ENCODE measurements at regions not wholly inside any gene's neighbourhood (a gene's known extent, or its start where the extent isn't known, plus 50 kb on each side); places are given as distances from the start of the nearest gene placed in this dataset.
"Not testable (repeated sequence)": the region's sequence is repeated elsewhere in the genome, so short reads cannot be mapped to it uniquely, and the experiment has no call there.

DNA sequence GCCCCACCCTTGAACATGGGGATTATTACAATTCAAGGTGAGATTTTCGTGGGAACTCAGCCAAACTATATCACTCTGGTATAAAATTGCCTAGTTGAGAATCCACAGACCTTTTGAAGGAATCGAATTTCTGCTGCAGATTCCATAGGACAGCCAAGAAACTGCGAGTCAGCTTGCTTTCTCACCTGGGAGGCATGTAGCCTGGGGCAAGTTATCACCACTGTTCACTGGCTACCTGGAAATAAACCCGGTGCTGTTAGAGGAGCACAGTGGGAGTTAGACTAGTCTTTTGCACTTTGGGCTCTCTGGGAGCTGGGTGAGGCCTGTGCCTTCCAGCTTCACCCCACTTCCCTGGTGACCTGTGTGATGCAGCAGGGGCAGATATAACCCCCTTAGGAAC, 1043.5 kb downstream of the TDRD15 start:
- no peak for TF ChIP-seq JUND (IDR thresholded peaks at IDR 0.05; ENCODE audit: low read depth)
- DNase-seq (ENCODE audit: low read depth in 1 of 2, low spot score in 1 of 2): no peak
- in situ Hi-C loops (cut with HindIII; ENCODE audit: low pct_unique_long_range_greater_than_20kb, low sequenced_read_pairs): no loop called here

DNA sequence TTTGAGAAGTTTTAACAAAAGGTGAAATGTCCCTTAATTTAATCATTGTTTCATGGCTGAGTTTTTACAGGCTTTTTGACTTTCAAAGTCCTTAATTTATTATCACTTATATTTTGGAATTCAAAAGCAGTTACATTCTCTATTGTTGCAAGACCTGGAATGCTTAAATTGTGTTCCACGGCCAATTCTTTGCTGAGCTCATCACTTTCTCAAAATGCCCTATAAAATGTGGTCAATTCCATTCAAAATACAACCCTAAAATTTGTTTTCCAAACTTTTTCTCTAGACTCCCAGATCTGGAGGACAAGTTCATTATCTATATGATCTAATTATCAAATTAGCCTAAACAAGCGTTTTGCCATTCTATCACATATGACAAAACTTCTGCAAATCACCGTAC, 1051.2 kb downstream of the TDRD15 start:
- TF ChIP-seq JUND (IDR thresholded peaks at IDR 0.05; ENCODE audit: low read depth): no peak
- in situ Hi-C loops (cut with HindIII; ENCODE audit: low pct_unique_long_range_greater_than_20kb, low sequenced_read_pairs): no loop called here
- no peak for DNase-seq (ENCODE audit: low read depth in 1 of 2, low spot score in 1 of 2)

DNA sequence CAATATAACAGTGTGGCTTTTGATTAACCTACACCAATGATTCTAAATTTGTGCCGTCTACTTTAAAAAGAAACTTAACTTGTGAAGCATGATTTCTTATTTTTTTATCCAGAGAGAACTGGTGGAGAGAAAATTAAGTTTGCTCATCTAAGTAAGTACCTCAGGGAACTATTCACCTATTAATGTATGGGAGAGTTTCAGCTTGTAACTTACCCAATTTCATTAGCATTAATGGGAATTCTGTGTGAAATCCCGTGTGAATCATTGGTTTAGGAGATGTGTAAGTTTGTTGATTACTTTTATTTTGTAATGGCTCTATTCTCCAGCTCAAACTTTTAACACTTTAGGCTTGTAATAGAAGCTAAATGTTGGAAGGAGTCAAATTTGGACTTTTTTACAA, 1061.5 kb downstream of the TDRD15 start:
- in situ Hi-C loops (cut with HindIII; ENCODE audit: low pct_unique_long_range_greater_than_20kb, low sequenced_read_pairs): no loop called here
- TF ChIP-seq JUND (IDR thresholded peaks at IDR 0.05; ENCODE audit: low read depth): no peak
- no peak for DNase-seq (ENCODE audit: low read depth in 1 of 2, low spot score in 1 of 2)

DNA sequence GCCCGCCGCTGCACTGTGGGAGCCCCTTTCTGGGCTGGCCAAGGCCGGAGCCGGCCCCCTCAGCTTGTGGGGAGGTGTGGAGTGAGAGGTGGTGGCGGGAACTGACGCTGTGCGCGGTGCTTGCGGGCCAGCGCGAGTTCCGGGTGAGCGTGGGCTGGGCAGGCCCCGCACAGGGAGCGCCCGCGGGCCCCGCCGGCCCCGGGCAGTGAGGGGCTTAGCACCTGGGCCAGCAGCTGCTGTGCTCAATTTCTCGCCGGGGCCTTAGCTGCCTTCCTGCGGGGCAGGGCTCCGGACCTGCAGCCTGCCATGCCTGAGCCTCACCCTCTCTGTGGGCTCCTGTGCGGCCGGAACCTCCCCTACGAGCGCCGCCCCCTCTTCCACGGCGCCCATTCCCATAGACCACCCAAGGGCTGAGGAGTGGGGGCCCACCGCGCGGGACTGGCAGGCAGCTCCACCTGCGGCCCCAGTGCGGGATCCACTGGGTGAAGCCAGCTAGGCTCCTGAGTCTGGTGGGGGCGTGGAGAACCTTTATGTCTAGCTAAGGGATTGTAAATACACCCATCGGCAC, 1062.6 kb downstream of the TDRD15 start:
- DNase-seq (ENCODE audit: low read depth in 1 of 2, low spot score in 1 of 2); in situ Hi-C loops (cut with HindIII; ENCODE audit: low pct_unique_long_range_greater_than_20kb, low sequenced_read_pairs): not testable (repeated sequence)

DNA sequence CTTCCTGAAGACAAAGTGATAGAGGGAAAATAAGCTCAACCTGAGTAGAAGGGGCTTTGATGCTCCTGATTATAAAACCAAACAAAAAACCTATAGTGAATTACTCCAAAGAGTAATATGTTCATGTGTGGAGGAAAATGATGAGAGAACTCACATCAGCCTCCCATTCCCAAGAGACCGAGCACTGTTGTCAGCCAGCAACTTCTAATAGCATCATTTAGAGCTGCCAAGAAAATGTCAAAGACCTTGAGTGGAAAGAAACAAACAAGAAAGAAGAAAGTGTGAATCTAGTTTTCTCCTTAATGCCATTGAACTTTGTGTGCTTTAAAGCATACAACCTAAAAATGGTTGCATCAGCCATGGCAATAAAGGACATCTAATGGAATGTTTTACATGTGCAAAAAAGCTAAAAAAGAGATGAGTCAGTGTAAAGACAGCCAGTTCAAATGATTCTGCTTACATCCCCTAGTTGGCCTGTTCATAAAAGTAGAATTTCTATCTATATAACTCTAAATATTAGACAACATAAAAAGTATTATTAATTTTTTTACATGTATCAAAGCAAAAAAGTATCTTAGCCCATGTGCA, 1066.2 kb downstream of the TDRD15 start:
- in situ Hi-C loops (cut with HindIII; ENCODE audit: low pct_unique_long_range_greater_than_20kb, low sequenced_read_pairs): no loop called here
- no peak for TF ChIP-seq JUND (IDR thresholded peaks at IDR 0.05; ENCODE audit: low read depth)
- DNase-seq (ENCODE audit: low read depth in 1 of 2, low spot score in 1 of 2): no peak

DNA sequence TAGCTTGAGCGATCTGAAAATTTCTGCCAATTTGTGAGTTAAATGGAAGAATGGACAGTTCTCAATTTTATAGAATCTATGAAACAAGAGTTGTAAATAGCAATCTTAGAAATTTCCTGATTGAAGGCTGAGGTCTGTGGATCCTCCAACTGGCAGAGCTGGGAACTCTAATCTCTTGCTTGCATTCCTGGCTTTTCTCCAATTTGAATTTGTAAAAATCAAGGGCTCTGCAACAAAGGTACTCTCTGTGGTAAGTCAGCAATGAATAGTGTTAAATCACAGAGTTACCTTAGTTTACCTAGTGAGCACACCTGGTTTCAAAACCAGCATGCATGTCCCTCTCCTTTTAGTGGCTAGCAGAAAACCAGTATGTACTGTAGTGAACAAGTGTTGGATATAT, 1070.5 kb downstream of the TDRD15 start:
- in situ Hi-C loops (cut with HindIII; ENCODE audit: low pct_unique_long_range_greater_than_20kb, low sequenced_read_pairs): no loop called here
- TF ChIP-seq JUND (IDR thresholded peaks at IDR 0.05; ENCODE audit: low read depth): no peak
- DNase-seq (ENCODE audit: low read depth in 1 of 2, low spot score in 1 of 2): no peak

DNA sequence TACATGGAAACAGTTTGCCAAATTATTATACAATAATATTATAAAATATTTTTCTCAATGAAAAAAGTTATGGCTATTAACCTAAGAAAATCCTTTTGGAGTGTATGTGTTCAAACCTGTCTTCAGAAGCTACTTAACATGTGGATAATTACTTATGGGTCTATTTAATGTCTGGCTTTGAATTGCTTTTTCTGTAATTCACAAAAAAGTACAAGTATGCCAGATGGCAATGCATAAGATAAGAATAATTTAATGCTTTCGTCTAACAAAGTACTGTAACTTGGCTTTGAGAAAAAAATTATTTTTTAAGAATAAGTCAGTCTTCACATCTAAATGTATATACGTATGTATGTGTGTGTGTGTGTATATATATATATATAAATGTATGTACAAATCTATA, 1073.0 kb downstream of the TDRD15 start:
- in situ Hi-C loops (cut with HindIII; ENCODE audit: low pct_unique_long_range_greater_than_20kb, low sequenced_read_pairs): no loop called here
- no peak for TF ChIP-seq JUND (IDR thresholded peaks at IDR 0.05; ENCODE audit: low read depth)
- no peak for DNase-seq (ENCODE audit: low read depth in 1 of 2, low spot score in 1 of 2)

DNA sequence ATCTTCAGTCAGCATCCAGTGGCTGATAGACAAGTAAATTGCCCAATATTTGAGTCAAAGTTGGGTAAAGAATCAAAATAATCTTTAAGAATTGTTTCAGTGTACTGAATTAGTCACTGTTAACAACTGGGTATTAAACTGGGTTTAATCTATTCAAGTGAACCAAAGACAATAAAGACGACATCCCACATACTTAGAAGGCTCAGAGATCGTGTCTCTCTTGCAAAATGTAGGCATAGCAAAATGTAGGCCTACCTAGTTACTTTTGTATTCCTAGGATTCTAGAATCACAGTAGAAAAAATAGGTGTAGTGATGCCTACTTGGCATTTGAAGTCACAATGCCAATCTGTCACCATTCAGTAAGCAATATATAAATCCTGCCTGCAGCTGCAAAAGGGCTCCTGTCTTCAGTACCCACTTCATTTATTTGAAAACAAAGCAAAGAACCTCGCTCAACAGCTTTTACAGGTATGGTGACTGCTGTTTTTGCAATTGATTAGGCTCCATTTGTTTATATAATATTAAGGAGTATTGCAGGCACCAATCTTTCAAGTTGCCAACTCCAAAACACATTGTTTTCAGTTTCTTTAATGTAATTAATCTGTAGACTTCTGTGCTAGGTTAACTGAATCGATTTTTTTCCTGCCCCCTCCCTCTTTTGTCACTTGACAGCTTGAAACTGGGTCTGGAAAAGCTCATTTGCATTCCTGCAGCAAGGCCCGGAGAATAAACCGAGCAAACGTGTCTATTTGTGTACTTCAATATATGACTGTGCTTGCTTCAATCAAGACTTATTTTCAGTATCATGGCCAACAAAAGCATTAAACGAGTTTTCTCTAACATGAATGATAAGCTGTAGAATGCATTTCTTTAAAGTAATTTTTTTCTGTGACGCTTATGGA, 1074.9 kb downstream of the TDRD15 start:
- no peak for DNase-seq (ENCODE audit: low read depth in 1 of 2, low spot score in 1 of 2)
- in situ Hi-C loops (cut with HindIII; ENCODE audit: low pct_unique_long_range_greater_than_20kb, low sequenced_read_pairs): no loop called here
- no peak for TF ChIP-seq JUND (IDR thresholded peaks at IDR 0.05; ENCODE audit: low read depth)

DNA sequence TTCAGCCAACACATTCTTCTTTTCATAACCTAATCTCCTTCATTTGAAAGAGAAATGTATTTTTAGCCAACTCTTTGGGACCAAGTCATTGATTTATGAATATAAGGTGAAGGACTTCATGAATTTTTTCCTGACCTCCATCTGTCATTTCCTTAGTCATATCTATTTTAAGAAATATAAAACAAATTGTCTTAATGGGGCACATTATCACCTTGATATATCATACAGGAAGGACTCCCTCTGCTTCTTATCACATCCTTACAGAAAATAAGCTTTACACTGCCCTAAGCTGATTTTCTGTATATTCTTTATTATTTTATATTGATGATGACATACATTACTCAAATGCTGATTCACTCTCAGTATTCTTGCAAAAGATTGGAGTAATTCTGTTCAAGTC, 1076.2 kb downstream of the TDRD15 start:
- in situ Hi-C loops (cut with HindIII; ENCODE audit: low pct_unique_long_range_greater_than_20kb, low sequenced_read_pairs): no loop called here
- no peak for TF ChIP-seq JUND (IDR thresholded peaks at IDR 0.05; ENCODE audit: low read depth)
- DNase-seq (ENCODE audit: low read depth in 1 of 2, low spot score in 1 of 2): no peak

DNA sequence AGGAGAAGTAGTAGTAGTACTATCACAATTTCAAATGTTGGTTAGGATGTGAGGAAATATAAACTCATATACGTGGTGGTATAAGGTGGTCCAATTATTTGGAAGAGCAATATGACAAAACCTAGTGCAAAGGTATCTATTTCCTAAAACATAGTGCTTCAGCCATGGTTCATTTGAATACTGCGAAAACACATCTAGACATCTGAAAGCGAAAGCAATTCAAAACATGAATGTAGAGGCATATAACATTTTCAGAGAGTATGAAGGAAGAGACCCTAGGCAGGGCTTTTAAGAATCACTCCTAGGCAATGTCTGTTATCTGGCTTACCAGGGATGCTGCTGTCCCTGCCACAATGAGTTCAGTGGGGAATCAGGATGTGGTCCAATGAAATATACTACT, 1085.8 kb downstream of the TDRD15 start:
- in situ Hi-C loops (cut with HindIII; ENCODE audit: low pct_unique_long_range_greater_than_20kb, low sequenced_read_pairs): no loop called here
- DNase-seq (ENCODE audit: low read depth in 1 of 2, low spot score in 1 of 2): no peak

DNA sequence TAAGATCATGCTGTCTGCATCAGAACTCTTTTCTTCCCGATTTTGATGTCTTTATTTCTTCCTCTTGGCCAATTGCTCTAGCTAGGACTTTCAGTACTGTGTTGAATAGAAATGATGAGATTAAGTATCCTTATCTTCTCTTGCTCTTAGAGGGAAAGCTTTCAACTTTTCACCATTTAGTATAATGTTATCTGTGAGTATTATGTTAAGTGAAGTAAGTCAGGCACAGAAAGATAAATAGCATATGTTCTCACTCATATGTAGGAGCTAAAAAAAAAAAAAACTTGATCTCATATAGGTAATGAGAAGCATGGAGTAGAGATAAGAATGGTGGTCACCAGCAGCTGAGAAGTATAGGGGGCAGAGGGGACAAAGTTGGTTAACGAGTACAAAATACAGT, 1089.5 kb downstream of the TDRD15 start:
- in situ Hi-C loops (cut with HindIII; ENCODE audit: low pct_unique_long_range_greater_than_20kb, low sequenced_read_pairs): no loop called here
- no peak for DNase-seq (ENCODE audit: low read depth in 1 of 2, low spot score in 1 of 2)
- TF ChIP-seq JUND (IDR thresholded peaks at IDR 0.05; ENCODE audit: low read depth): no peak

More for the DNA sequence above, 1085.8 kb downstream of the TDRD15 start:
- TF ChIP-seq JUND (IDR thresholded peaks at IDR 0.05; ENCODE audit: low read depth): no peak

DNA sequence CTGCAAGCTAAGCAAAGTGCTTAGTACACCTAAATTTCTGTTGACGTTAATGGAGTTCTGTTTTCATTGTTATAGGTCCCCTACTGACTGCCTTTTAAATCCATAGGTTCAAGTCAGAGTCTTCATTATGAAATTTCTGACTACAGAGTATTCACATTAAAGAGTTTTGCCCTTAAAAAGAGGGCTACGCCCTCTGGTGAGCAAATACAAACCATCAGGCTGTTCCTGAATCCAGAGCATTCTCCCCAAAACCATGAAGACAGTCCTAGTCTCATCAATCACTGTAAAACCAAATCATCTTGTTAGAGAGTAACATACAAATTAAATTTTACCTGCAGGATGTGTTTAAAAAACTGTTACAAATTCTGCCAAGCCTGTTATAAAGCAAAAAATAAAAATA, 1091.7 kb downstream of the TDRD15 start:
- TF ChIP-seq JUND (IDR thresholded peaks at IDR 0.05; ENCODE audit: low read depth): no peak
- no peak for DNase-seq (ENCODE audit: low read depth in 1 of 2, low spot score in 1 of 2)
- in situ Hi-C loops (cut with HindIII; ENCODE audit: low pct_unique_long_range_greater_than_20kb, low sequenced_read_pairs): no loop called here

DNA sequence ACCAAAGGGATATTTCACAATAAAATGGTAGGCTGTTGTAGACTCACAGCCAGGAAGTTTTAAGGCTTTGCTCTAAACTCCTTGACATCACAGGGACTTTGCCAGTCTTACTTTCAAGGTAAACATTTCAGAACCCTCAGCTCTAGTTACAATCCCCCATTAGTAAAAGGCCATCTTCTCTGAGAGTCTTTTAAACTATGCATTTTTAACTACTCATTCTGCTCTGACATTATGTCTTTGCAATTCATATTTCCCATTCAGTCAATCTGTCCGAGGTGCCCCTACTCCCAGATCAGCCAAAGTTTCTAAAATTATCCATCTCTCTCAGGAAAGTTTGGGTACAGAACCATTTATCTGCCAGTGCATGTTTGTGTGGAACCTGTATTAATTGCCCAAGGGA, 1094.1 kb downstream of the TDRD15 start:
- in situ Hi-C loops (cut with HindIII; ENCODE audit: low pct_unique_long_range_greater_than_20kb, low sequenced_read_pairs): no loop called here
- no peak for DNase-seq (ENCODE audit: low read depth in 1 of 2, low spot score in 1 of 2)
- TF ChIP-seq JUND (IDR thresholded peaks at IDR 0.05; ENCODE audit: low read depth): no peak
